ENCODE measurements at regions not wholly inside any gene's neighbourhood (a gene's known extent, or its start where the extent isn't known, plus 50 kb on each side); places are given as distances from the start of the nearest gene placed in this dataset.
"Not testable (repeated sequence)": the region's sequence is repeated elsewhere in the genome, so short reads cannot be mapped to it uniquely, and the experiment has no call there.

DNA sequence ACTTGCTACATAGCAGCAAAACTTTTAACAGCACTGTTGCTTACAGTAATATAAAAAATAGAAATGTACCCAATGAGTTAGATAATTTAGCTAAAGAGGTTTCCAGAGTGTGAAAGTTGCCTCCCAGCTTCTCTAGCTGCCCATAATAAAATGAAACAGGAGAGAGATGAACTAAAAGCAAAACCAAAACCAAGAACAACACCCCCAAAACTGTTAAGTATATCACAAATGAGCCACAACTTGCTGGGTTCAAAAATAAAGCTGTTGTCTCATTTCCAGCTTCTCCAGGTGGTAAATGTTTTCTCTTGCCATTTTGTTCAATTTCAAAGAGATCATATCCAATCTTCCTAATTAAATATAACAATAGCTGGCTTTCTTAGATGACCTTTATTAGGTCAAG is 614.0 kb downstream of the ETNK1 start:
- no peak overlapping the region for H3K4me3 ChIP-seq (ENCODE audit: low read depth, low read length)
- H3K4me1 ChIP-seq (ENCODE audit: control insufficient read depth, insufficient read depth, low read length), result no peaks in the 10 kb centered on the region
- H3K27ac ChIP-seq (ENCODE audit: extremely low read depth, low read depth, low read length), result no peak overlapping the region
- CTCF ChIA-PET, result no interaction called here
- POLR2A ChIA-PET, result no interaction called here
- TF ChIP-seq ZNF169 (tag by site-specific recombination; IDR thresholded peaks at IDR 0.05) (no peak), WT1 (tag by site-specific recombination; IDR thresholded peaks at IDR 0.05) (no peak), ZNF561 (tag by site-specific recombination; IDR thresholded peaks at IDR 0.05; ENCODE audit: borderline replicate concordance) (no peak)
- H3K36me3 ChIP-seq (ENCODE audit: control insufficient read depth in 2 of 2, insufficient read depth in 1 of 2, low read length in 2 of 2), result no peaks in the 10 kb centered on the region
- no peaks in the 10 kb centered on the region for H3K9me3 ChIP-seq (ENCODE audit: control insufficient read depth, insufficient read depth, low read depth, low read length)

DNA sequence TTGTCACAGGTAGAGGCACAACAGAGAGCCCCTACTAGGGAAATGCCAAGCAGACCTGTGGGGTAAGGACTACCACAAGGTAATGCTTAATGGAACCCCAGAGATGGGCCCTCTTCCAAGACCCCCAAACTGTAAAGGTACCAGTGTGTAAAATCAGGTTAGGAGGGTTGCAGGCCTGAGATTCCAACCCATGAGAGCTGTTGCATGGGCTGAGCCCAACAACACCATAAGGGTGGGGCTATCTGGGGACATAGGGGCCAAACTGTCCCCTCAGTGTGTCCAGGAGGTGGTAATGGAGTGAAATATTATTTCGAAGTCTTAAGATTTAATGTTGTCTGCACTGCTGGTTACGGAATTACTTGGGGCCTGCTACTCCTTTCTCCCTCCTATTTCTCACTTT is 620.2 kb downstream of the ETNK1 start:
- ChIA-PET CTCF (no interaction called here), POLR2A (no interaction called here)
- no peaks in the 10 kb centered on the region for H3K4me1 ChIP-seq (ENCODE audit: control insufficient read depth, insufficient read depth, low read length)
- TF ChIP-seq ZNF169 (tag by site-specific recombination; IDR thresholded peaks at IDR 0.05) (no peak), ZNF791 (tag by site-specific recombination; IDR thresholded peaks at IDR 0.05) (no peak), ZNF341 (tag by site-specific recombination; IDR thresholded peaks at IDR 0.05; ENCODE audit: low read depth) (no peak), ZNF114 (tag by site-specific recombination; IDR thresholded peaks at IDR 0.05) (no peak), KLF7 (tag by site-specific recombination; IDR thresholded peaks at IDR 0.05; ENCODE audit: borderline replicate concordance) (no peak), ZNF785 (tag by site-specific recombination; IDR thresholded peaks at IDR 0.05) (no peak)
- TF ChIP-seq, protein P1, sequence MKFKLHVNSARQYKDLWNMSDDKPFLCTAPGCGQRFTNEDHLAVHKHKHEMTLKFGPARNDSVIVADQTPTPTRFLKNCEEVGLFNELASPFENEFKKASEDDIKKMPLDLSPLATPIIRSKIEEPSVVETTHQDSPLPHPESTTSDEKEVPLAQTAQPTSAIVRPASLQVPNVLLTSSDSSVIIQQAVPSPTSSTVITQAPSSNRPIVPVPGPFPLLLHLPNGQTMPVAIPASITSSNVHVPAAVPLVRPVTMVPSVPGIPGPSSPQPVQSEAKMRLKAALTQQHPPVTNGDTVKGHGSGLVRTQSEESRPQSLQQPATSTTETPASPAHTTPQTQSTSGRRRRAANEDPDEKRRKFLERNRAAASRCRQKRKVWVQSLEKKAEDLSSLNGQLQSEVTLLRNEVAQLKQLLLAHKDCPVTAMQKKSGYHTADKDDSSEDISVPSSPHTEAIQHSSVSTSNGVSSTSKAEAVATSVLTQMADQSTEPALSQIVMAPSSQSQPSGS (tag by site-specific recombination; IDR thresholded peaks at IDR 0.05; ENCODE audit: low read depth), result no peak
- H3K9me3 ChIP-seq (ENCODE audit: control insufficient read depth, insufficient read depth, low read depth, low read length), result no peaks in the 10 kb centered on the region
- H3K4me3 ChIP-seq (ENCODE audit: low read depth, low read length), result no peak overlapping the region
- H3K36me3 ChIP-seq (ENCODE audit: control insufficient read depth in 2 of 2, insufficient read depth in 1 of 2, low read length in 2 of 2), result no peaks in the 10 kb centered on the region
- H3K27ac ChIP-seq (ENCODE audit: extremely low read depth, low read depth, low read length), result no peak overlapping the region

DNA sequence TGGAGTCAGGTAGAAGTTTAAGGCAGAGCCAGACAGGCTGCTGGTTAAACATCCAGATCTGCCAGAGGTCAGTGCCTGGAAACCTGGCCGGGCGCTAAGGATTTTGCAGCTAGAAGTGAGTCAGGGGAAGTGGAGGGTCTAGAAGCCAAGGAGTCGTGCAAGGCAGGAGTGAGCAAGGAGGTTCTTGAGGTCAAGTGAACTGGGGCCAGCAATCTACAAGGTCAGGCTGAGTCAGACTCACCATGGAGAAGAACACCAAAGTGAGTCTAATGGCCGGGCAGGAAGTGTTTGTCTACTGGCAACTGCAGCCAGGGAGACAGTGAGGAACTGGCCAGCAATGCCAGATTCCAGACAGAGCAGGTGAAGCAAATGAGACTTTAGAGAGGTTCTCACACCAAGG is 628.2 kb downstream of the ETNK1 start:
- POLR2A ChIA-PET, result no interaction called here

DNA sequence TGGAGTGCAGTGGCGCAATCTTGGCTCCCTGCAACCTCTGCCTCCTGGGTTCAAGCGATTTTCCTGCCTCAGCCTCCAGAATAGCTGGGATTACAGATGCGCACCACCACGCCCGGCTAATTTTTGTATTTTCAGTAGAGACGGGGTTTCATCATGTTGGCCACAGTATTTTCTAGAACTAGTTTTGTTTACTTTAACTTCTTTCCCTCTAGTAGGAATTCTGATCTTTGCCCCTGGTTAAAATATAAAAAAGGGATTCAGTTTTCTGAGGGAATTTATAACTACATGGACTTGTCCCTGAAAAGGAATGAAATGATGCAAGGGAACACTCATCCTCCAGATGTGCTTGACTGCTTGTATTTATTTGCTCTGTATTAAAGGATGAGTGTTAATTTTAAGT is 628.9 kb downstream of the ETNK1 start:
- POLR2A ChIA-PET; H3K9me3 ChIP-seq (ENCODE audit: control insufficient read depth, insufficient read depth, low read depth, low read length); H3K27ac ChIP-seq (ENCODE audit: extremely low read depth, low read depth, low read length); H3K4me3 ChIP-seq (ENCODE audit: low read depth, low read length); H3K36me3 ChIP-seq (ENCODE audit: control insufficient read depth in 2 of 2, insufficient read depth in 1 of 2, low read length in 2 of 2); H3K4me1 ChIP-seq (ENCODE audit: control insufficient read depth, insufficient read depth, low read length); CTCF ChIA-PET: not testable (repeated sequence)

More for the DNA sequence above, 628.2 kb downstream of the ETNK1 start:
- CTCF ChIA-PET, result no interaction called here
- Histone ChIP-seq H3K36me3 (ENCODE audit: control insufficient read depth in 2 of 2, insufficient read depth in 1 of 2, low read length in 2 of 2) (no peaks in the 10 kb centered on the region), H3K4me1 (ENCODE audit: control insufficient read depth, insufficient read depth, low read length) (no peaks in the 10 kb centered on the region), H3K4me3 (ENCODE audit: low read depth, low read length) (no peak overlapping the region), H3K27ac (ENCODE audit: extremely low read depth, low read depth, low read length) (no peak overlapping the region), H3K9me3 (ENCODE audit: control insufficient read depth, insufficient read depth, low read depth, low read length) (no peaks in the 10 kb centered on the region)
- TF ChIP-seq, protein P2, sequence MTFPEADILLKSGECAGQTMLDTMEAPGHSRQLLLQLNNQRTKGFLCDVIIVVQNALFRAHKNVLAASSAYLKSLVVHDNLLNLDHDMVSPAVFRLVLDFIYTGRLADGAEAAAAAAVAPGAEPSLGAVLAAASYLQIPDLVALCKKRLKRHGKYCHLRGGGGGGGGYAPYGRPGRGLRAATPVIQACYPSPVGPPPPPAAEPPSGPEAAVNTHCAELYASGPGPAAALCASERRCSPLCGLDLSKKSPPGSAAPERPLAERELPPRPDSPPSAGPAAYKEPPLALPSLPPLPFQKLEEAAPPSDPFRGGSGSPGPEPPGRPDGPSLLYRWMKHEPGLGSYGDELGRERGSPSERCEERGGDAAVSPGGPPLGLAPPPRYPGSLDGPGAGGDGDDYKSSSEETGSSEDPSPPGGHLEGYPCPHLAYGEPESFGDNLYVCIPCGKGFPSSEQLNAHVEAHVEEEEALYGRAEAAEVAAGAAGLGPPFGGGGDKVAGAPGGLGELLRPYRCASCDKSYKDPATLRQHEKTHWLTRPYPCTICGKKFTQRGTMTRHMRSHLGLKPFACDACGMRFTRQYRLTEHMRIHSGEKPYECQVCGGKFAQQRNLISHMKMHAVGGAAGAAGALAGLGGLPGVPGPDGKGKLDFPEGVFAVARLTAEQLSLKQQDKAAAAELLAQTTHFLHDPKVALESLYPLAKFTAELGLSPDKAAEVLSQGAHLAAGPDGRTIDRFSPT (tag by site-specific recombination; IDR thresholded peaks at IDR 0.05), result no peak
- TF ChIP-seq ZNF473 (tag by site-specific recombination; IDR thresholded peaks at IDR 0.05) (no peak), ZNF114 (tag by site-specific recombination; IDR thresholded peaks at IDR 0.05) (no peak), TRIM28 (IDR thresholded peaks at IDR 0.05; ENCODE audit: borderline replicate concordance, low read length) (no peak), HOXD13 (CRISPR knock-in tag; IDR thresholded peaks at IDR 0.05; ENCODE audit: borderline replicate concordance) (no peak), ZNF133 (tag by site-specific recombination; IDR thresholded peaks at IDR 0.05) (no peak), SP7 (tag by site-specific recombination; IDR thresholded peaks at IDR 0.05) (no peak), HOXC10 (CRISPR knock-in tag; IDR thresholded peaks at IDR 0.05) (no peak), ZNF404 (tag by site-specific recombination; IDR thresholded peaks at IDR 0.05) (no peak), ZNF660 (tag by site-specific recombination; IDR thresholded peaks at IDR 0.05) (no peak), ZNF830 (tag by site-specific recombination; IDR thresholded peaks at IDR 0.05; ENCODE audit: low read depth) (no peak), ZNF10 (tag by site-specific recombination; IDR thresholded peaks at IDR 0.05) (no peak), ZNF529 (tag by site-specific recombination; IDR thresholded peaks at IDR 0.05; ENCODE audit: insufficient replicate concordance) (no peak), ZNF214 (tag by site-specific recombination; IDR thresholded peaks at IDR 0.05; ENCODE audit: borderline replicate concordance) (no peak), ZNF274 (IDR thresholded peaks at IDR 0.05; ENCODE audit: low read length) (no peak), ZNF274 (tag by site-specific recombination; IDR thresholded peaks at IDR 0.05; ENCODE audit: borderline replicate concordance) (no peak)
- TF ChIP-seq, protein P3, sequence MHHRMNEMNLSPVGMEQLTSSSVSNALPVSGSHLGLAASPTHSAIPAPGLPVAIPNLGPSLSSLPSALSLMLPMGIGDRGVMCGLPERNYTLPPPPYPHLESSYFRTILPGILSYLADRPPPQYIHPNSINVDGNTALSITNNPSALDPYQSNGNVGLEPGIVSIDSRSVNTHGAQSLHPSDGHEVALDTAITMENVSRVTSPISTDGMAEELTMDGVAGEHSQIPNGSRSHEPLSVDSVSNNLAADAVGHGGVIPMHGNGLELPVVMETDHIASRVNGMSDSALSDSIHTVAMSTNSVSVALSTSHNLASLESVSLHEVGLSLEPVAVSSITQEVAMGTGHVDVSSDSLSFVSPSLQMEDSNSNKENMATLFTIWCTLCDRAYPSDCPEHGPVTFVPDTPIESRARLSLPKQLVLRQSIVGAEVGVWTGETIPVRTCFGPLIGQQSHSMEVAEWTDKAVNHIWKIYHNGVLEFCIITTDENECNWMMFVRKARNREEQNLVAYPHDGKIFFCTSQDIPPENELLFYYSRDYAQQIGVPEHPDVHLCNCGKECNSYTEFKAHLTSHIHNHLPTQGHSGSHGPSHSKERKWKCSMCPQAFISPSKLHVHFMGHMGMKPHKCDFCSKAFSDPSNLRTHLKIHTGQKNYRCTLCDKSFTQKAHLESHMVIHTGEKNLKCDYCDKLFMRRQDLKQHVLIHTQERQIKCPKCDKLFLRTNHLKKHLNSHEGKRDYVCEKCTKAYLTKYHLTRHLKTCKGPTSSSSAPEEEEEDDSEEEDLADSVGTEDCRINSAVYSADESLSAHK (tag by site-specific recombination; IDR thresholded peaks at IDR 0.05), result no peak
- TF ChIP-seq, protein P4, sequence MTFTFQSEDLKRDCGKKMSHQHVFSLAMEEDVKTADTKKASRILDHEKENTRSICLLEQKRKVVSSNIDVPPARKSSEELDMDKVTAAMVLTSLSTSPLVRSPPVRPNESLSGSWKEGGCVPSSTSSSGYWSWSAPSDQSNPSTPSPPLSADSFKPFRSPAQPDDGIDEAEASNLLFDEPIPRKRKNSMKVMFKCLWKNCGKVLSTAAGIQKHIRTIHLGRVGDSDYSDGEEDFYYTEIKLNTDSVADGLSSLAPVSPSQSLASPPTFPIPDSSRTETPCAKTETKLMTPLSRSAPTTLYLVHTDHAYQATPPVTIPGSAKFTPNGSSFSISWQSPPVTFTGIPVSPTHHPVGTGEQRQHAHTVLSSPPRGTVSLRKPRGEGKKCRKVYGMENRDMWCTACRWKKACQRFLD (tag by site-specific recombination; IDR thresholded peaks at IDR 0.05), result no peak
